ENCODE measurements at regions not wholly inside any gene's neighbourhood (a gene's known extent, or its start where the extent isn't known, plus 50 kb on each side); places are given as distances from the start of the nearest gene placed in this dataset.
"Not testable (repeated sequence)": the region's sequence is repeated elsewhere in the genome, so short reads cannot be mapped to it uniquely, and the experiment has no call there.

DNA sequence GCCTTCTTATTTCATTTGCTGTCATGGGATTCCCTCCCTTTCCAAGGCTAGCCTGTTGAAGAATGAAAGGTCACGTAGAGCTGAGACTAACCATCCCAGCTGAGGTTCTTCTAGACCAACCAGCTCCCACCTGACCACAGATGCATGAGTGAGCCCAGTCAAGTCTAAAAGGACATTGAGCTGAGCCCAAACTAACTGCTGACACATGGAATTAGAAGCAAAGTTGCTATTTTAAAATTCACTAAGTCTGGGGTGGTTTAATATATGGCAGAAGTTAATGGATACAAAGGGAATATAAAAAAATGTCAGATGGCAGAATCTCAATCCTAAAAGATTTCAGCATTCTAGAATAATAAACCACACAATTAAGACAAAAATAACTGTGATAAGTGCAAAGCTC lies 118.9 kb upstream of the RASGEF1B start:
- Histone ChIP-seq H3K27ac (ENCODE audit: low read length) (no peak overlapping the region), H3K79me2 (ENCODE audit: low read length) (no peaks in the 10 kb centered on the region), H3K4me2 (ENCODE audit: low read depth, low read length, poor library complexity, severe bottlenecking) (no peak overlapping the region), H3K27me3 (ENCODE audit: low read length) (no peaks in the 10 kb centered on the region), H3K4me1 (ENCODE audit: low read length) (no peaks in the 10 kb centered on the region), H4K20me1 (ENCODE audit: insufficient read depth, low read depth, low read length) (no peaks in the 10 kb centered on the region), H3K4me3 (ENCODE audit: low read length) (no peak overlapping the region), H3K9me2 (replicated peaks; ENCODE audit: insufficient read depth, low read length) (no peaks in the 10 kb centered on the region), H3K9ac (ENCODE audit: low read length) (no peak overlapping the region), H3K36me3 (ENCODE audit: insufficient read depth, low read length) (no peaks in the 10 kb centered on the region), H2AFZ (ENCODE audit: low read length) (no peak overlapping the region), H3K9me3 (ENCODE audit: low read length) (no peaks in the 10 kb centered on the region)
- no peak for DNase-seq

DNA sequence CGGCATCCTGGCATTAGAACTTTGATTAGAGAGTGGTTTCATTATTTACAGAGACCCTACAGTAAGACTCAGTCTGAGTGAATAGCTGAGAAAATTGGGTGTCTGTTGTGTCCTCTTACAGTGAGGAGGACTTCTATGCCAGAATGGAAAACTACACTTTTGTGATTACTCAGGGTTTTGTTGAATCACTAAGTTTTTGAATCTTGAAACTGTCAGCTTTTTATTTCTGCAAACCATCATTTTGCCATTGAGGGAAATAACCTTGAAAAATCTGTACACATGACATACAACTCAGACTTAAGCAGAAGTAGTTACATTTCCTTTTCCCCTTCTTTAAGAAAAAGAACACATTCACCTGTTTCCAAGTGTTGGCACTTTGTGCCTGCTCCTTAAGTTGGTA lies 117.6 kb upstream of the RASGEF1B start:
- Histone ChIP-seq H3K27ac (ENCODE audit: low read length) (no peak overlapping the region), H4K20me1 (ENCODE audit: insufficient read depth, low read depth, low read length) (no peaks in the 10 kb centered on the region), H3K9me2 (replicated peaks; ENCODE audit: insufficient read depth, low read length) (no peaks in the 10 kb centered on the region), H3K4me2 (ENCODE audit: low read depth, low read length, poor library complexity, severe bottlenecking) (no peak overlapping the region), H3K4me3 (ENCODE audit: low read length) (no peak overlapping the region), H3K27me3 (ENCODE audit: low read length) (no peaks in the 10 kb centered on the region), H3K9me3 (ENCODE audit: low read length) (no peaks in the 10 kb centered on the region), H3K4me1 (ENCODE audit: low read length) (no peaks in the 10 kb centered on the region), H3K9ac (ENCODE audit: low read length) (no peak overlapping the region), H2AFZ (ENCODE audit: low read length) (no peak overlapping the region), H3K36me3 (ENCODE audit: insufficient read depth, low read length) (no peaks in the 10 kb centered on the region), H3K79me2 (ENCODE audit: low read length) (no peaks in the 10 kb centered on the region)
- DNase-seq, result no peak

DNA sequence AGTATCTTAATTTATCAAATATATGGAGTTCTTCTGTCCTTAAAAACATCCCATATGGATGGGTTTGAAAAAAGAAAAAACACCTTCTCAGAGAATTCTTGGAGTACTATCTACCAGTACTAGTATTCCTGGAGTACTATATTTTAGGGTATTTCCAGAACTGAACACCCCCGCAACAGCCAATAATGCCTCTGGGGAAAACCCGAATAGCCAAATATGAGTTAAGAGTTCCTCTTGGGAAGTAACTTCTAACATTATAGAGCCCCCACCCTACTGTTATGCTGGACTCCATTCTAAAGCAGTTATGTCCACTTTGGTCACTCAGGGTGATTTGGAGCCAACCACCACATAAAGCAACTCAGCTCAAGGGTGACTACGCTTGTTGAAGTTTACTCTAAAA lies 115.0 kb upstream of the RASGEF1B start:
- no peak for DNase-seq
- H3K9me2 ChIP-seq (replicated peaks; ENCODE audit: insufficient read depth, low read length), result no peaks in the 10 kb centered on the region
- H3K9me3 ChIP-seq (ENCODE audit: low read length), result no peaks in the 10 kb centered on the region
- no peak overlapping the region for H3K9ac ChIP-seq (ENCODE audit: low read length)
- no peak overlapping the region for H3K27ac ChIP-seq (ENCODE audit: low read length)
- no peak overlapping the region for H3K4me3 ChIP-seq (ENCODE audit: low read length)
- no peaks in the 10 kb centered on the region for H3K4me1 ChIP-seq (ENCODE audit: low read length)
- H3K79me2 ChIP-seq (ENCODE audit: low read length), result no peaks in the 10 kb centered on the region
- H3K4me2 ChIP-seq (ENCODE audit: low read depth, low read length, poor library complexity, severe bottlenecking), result no peak overlapping the region
- no peaks in the 10 kb centered on the region for H4K20me1 ChIP-seq (ENCODE audit: insufficient read depth, low read depth, low read length)
- H3K27me3 ChIP-seq (ENCODE audit: low read length), result no peaks in the 10 kb centered on the region
- H2AFZ ChIP-seq (ENCODE audit: low read length), result no peak overlapping the region
- H3K36me3 ChIP-seq (ENCODE audit: insufficient read depth, low read length), result no peaks in the 10 kb centered on the region

DNA sequence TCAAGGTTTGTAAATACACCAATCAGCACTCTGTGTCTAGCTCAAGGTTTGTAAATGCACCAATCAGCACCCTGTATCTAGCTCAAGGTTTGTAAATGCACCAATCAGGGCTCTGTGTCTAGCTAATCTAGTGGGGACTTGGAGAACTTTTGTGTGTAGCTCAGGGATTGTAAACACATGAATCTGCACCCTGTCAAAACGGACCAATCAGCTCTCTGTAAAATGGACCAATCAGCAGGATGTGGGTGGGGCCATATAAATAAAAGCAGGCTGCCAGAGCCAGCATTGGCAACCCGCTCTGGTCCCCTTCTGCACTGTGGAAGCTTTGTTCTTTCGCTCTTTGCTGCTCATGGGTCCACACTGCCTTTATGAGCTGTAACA lies 109.3 kb upstream of the RASGEF1B start:
- H3K4me1 ChIP-seq (ENCODE audit: low read length); H3K9me3 ChIP-seq (ENCODE audit: low read length); H3K4me2 ChIP-seq (ENCODE audit: low read depth, low read length, poor library complexity, severe bottlenecking); H3K27me3 ChIP-seq (ENCODE audit: low read length); H3K79me2 ChIP-seq (ENCODE audit: low read length); H3K36me3 ChIP-seq (ENCODE audit: insufficient read depth, low read length); H4K20me1 ChIP-seq (ENCODE audit: insufficient read depth, low read depth, low read length); H3K4me3 ChIP-seq (ENCODE audit: low read length); DNase-seq; H3K9me2 ChIP-seq (replicated peaks; ENCODE audit: insufficient read depth, low read length); H3K9ac ChIP-seq (ENCODE audit: low read length); H2AFZ ChIP-seq (ENCODE audit: low read length); H3K27ac ChIP-seq (ENCODE audit: low read length): not testable (repeated sequence)

DNA sequence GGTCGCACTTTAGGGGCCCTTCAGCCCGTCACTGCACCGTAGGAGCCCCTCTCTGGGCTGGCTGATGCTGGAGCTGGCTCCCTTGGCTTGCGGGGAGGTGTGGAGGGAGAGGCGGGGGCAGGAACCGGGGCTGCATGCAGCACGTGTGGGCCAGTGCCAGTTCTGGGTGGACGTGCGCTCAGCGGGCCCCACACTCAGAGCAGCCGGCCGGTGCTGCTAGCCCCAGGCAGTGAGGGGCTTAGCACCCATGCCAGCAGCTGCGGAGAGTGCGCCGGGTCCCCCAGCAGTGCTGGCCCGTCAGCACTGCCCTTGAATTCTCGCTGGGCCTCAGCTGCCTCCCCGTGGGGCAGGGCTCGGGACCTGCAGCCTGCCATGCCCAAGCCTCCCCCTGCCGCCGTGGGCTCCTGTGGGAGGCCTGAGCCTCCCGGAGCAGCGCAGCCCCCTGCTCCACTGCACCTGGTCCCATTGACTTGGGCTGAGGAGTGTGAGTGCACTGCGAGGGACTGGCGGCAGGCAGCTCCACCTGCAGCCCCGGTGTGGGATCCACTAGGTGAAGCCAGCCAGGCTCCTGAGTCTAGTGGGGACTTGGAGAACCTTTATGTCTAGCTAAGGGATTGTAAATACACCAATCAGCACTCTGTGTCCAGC lies 108.8 kb upstream of the RASGEF1B start:
- no peak overlapping the region for H3K4me2 ChIP-seq (ENCODE audit: low read depth, low read length, poor library complexity, severe bottlenecking)
- no peaks in the 10 kb centered on the region for H3K27me3 ChIP-seq (ENCODE audit: low read length)
- no peaks in the 10 kb centered on the region for H3K9me2 ChIP-seq (replicated peaks; ENCODE audit: insufficient read depth, low read length)
- H3K4me3 ChIP-seq (ENCODE audit: low read length), result no peak overlapping the region
- H3K27ac ChIP-seq (ENCODE audit: low read length), result no peak overlapping the region
- H3K36me3 ChIP-seq (ENCODE audit: insufficient read depth, low read length), result no peaks in the 10 kb centered on the region
- no peak overlapping the region for H2AFZ ChIP-seq (ENCODE audit: low read length)
- no peaks in the 10 kb centered on the region for H4K20me1 ChIP-seq (ENCODE audit: insufficient read depth, low read depth, low read length)
- H3K9ac ChIP-seq (ENCODE audit: low read length), result no peak overlapping the region
- no peaks in the 10 kb centered on the region for H3K9me3 ChIP-seq (ENCODE audit: low read length)
- H3K4me1 ChIP-seq (ENCODE audit: low read length), result no peaks in the 10 kb centered on the region
- DNase-seq, result no peak
- no peaks in the 10 kb centered on the region for H3K79me2 ChIP-seq (ENCODE audit: low read length)

DNA sequence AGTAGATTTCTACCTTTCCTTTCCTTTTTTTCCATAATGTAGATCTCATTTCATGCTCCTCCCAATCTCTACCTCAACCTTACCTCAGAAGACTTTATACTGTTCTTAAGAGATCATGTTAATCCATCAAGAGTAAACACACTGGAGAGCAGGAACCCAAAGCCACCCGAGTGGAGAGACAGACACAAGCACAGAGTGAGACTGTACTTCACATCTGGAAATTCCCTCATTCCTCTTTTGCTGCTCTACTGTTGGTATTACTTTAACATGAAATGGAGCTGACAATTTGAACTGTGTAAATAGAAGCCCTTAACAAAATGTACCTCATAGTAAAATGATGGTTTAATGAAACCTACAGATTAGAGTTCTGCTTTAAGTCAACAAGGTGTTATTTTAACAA lies 105.7 kb upstream of the RASGEF1B start:
- H3K36me3 ChIP-seq (ENCODE audit: insufficient read depth, low read length), result no peaks in the 10 kb centered on the region
- DNase-seq, result no peak
- H3K4me2 ChIP-seq (ENCODE audit: low read depth, low read length, poor library complexity, severe bottlenecking), result no peak overlapping the region
- H3K9me2 ChIP-seq (replicated peaks; ENCODE audit: insufficient read depth, low read length), result no peaks in the 10 kb centered on the region
- no peaks in the 10 kb centered on the region for H3K79me2 ChIP-seq (ENCODE audit: low read length)
- H4K20me1 ChIP-seq (ENCODE audit: insufficient read depth, low read depth, low read length), result no peaks in the 10 kb centered on the region
- H3K27me3 ChIP-seq (ENCODE audit: low read length), result no peaks in the 10 kb centered on the region
- H2AFZ ChIP-seq (ENCODE audit: low read length), result no peak overlapping the region
- H3K9ac ChIP-seq (ENCODE audit: low read length), result no peak overlapping the region
- no peak overlapping the region for H3K4me3 ChIP-seq (ENCODE audit: low read length)
- H3K4me1 ChIP-seq (ENCODE audit: low read length), result peaks cover 9% of the 10 kb centered on the region
- no peak overlapping the region for H3K27ac ChIP-seq (ENCODE audit: low read length)
- no peaks in the 10 kb centered on the region for H3K9me3 ChIP-seq (ENCODE audit: low read length)

DNA sequence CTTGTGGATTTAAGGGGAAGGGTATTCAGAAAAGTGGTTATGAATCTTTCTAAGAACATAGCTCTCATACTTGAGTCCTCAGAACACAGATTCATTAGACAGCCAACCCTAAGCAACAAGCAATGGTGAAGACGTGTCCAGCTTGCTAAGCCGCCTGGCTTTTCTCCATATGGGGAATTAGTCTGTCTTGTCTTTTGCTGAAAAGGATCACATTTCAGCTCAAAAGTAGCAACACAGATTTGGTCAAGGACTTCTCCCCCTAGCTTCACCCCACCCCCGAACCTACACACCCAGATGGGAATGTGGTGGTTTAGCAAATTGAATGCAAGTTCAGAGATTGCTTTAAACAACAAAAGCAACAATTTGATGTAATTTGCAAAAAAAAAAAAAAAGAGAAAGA lies 103.3 kb upstream of the RASGEF1B start:
- Histone ChIP-seq H3K4me1 (ENCODE audit: low read length) (peaks cover 20% of the 10 kb centered on the region), H3K27me3 (ENCODE audit: low read length) (no peaks in the 10 kb centered on the region), H3K27ac (ENCODE audit: low read length) (no peak overlapping the region), H3K4me2 (ENCODE audit: low read depth, low read length, poor library complexity, severe bottlenecking) (no peak overlapping the region), H4K20me1 (ENCODE audit: insufficient read depth, low read depth, low read length) (no peaks in the 10 kb centered on the region), H3K79me2 (ENCODE audit: low read length) (no peaks in the 10 kb centered on the region), H3K9me2 (replicated peaks; ENCODE audit: insufficient read depth, low read length) (no peaks in the 10 kb centered on the region), H3K9ac (ENCODE audit: low read length) (no peak overlapping the region), H2AFZ (ENCODE audit: low read length) (no peak overlapping the region), H3K36me3 (ENCODE audit: insufficient read depth, low read length) (no peaks in the 10 kb centered on the region), H3K9me3 (ENCODE audit: low read length) (no peaks in the 10 kb centered on the region), H3K4me3 (ENCODE audit: low read length) (no peak overlapping the region)
- no peak for DNase-seq

DNA sequence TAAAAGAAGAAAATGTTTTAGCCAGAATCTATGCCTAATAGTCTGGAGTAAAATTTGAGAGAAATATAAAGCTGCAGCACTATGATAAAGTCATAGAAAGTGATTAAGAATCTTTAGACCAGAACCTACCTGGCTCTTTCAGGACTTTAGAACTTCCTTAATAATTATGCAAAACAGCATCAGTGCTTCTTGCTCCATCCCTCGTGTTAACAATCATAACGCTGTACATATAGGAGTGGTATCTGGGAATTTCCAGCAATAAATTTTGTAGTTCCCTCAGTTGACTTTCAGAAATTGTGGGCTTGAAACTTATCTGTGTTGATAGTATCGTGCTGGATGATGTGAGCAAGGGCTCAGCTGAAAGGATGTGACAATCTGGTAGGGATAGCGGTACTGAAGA lies 102.1 kb upstream of the RASGEF1B start:
- no peaks in the 10 kb centered on the region for H4K20me1 ChIP-seq (ENCODE audit: insufficient read depth, low read depth, low read length)
- H3K4me2 ChIP-seq (ENCODE audit: low read depth, low read length, poor library complexity, severe bottlenecking), result no peak overlapping the region
- H3K9ac ChIP-seq (ENCODE audit: low read length), result no peak overlapping the region
- H3K4me3 ChIP-seq (ENCODE audit: low read length), result no peak overlapping the region
- H3K27ac ChIP-seq (ENCODE audit: low read length), result no peak overlapping the region
- H3K4me1 ChIP-seq (ENCODE audit: low read length), result peaks cover 20% of the 10 kb centered on the region
- no peak for DNase-seq
- no peaks in the 10 kb centered on the region for H3K79me2 ChIP-seq (ENCODE audit: low read length)
- no peaks in the 10 kb centered on the region for H3K9me3 ChIP-seq (ENCODE audit: low read length)
- H3K9me2 ChIP-seq (replicated peaks; ENCODE audit: insufficient read depth, low read length), result no peaks in the 10 kb centered on the region
- no peaks in the 10 kb centered on the region for H3K36me3 ChIP-seq (ENCODE audit: insufficient read depth, low read length)
- no peak overlapping the region for H2AFZ ChIP-seq (ENCODE audit: low read length)
- no peaks in the 10 kb centered on the region for H3K27me3 ChIP-seq (ENCODE audit: low read length)

DNA sequence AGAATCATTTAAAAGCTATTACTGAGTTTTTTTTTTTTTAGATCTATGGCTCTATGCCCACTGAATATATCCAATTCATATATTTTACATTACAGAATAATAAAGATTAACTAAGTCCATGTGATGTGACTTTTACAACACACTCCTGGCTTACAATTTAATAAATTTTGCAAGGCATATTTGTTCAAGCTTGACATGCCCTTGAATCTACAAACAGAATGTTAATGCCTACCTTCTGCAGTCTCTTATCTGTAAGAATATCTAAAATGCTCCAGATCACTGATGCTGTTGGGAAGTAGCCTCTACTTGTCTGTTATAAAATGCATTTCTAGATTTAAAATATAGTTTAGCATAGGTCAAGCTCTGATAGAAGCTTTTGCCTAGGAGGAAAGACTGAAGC lies 100.7 kb upstream of the RASGEF1B start:
- no peak overlapping the region for H3K4me2 ChIP-seq (ENCODE audit: low read depth, low read length, poor library complexity, severe bottlenecking)
- no peak overlapping the region for H3K4me3 ChIP-seq (ENCODE audit: low read length)
- no peaks in the 10 kb centered on the region for H3K9me2 ChIP-seq (replicated peaks; ENCODE audit: insufficient read depth, low read length)
- no peaks in the 10 kb centered on the region for H3K79me2 ChIP-seq (ENCODE audit: low read length)
- no peaks in the 10 kb centered on the region for H3K27me3 ChIP-seq (ENCODE audit: low read length)
- no peak for DNase-seq
- H3K9ac ChIP-seq (ENCODE audit: low read length), result no peak overlapping the region
- H3K4me1 ChIP-seq (ENCODE audit: low read length), result peaks cover 20% of the 10 kb centered on the region
- H4K20me1 ChIP-seq (ENCODE audit: insufficient read depth, low read depth, low read length), result no peaks in the 10 kb centered on the region
- no peaks in the 10 kb centered on the region for H3K36me3 ChIP-seq (ENCODE audit: insufficient read depth, low read length)
- H2AFZ ChIP-seq (ENCODE audit: low read length), result no peak overlapping the region
- no peaks in the 10 kb centered on the region for H3K9me3 ChIP-seq (ENCODE audit: low read length)
- H3K27ac ChIP-seq (ENCODE audit: low read length), result no peak overlapping the region

Measured in Karpas-422 (cell line).